Activated T-cell treated with anti-CD3 and anti-CD28 coated beads for 1 hour (primary cell): ENCODE measurements at regions not wholly inside any gene's neighbourhood (a gene's known extent, or its start where the extent isn't known, plus 50 kb on each side); places are given as distances from the start of the nearest gene placed in this dataset.

Experiments
- DNase-seq: peaks from one replicate; pipeline ENCODE4 v3.0.0-alpha.2; 2020; ENCODE audit warnings: low read depth

DNA sequence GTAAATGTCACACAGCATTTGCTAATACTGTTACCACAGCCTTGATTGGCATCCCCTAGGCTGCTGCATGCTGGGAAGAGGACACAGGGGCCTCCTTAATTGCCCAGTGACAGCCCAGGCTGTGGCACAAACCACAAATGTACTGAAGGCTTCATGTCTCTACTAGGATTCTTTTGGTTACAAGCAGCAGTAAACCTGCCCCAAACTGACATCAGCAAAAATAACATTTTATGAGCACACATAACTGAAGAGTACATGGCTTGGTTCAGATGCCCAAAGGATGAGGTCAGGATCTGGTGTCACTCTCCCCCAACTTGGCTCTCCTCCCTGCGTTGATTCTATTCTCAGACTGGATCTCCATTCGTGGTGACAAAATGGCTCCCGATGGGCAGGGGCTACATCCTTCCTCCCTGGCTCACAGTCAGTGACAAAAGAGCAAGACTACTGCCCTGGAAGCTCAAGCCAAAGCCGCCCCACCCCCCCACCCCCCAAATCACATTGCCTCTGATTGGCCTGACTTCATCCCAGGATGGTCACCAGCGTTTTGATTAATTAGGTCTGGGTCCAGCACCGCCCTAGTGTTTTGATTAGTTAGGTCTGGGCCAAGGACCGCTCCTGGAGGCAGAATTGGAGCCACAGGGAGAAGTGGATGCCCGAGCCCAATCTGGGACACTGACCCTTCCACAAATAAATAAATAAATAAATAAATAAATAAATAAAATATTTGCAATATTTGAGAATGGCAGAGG lies 180.5 kb upstream of the RBPJ start:
- DNase-seq = no peak

DNA sequence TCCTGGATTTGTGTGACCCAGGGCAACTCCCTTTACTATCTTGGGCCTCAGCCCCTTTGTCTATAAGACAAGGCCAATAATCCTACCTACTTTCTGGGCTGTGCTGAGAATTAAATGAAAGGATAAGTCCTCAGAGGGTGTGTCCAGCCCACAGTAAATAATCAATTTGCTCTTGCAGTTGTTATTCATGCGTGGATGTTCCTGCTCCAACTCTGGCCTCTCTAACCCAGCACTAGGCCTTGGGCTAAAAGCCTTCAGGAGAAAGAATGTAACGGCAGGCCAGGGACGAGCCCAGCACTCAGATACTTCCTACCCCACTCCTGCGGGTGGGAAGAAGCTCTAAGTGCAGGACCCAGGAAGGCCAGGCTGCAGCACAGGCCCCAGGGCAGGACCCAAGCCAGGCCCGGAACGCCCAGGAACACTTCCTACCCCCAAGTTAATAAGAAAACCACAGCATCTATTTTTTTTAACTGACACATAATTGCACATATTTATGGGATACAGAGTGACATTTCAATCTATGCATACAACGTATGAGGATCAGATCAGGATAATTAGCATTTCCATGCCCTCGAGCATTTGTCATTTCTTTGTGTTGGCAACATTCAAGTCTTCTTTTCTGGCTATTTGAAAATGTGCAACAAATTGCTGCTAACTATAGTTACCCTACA lies 179.6 kb upstream of the RBPJ start:
- no peak for DNase-seq

DNA sequence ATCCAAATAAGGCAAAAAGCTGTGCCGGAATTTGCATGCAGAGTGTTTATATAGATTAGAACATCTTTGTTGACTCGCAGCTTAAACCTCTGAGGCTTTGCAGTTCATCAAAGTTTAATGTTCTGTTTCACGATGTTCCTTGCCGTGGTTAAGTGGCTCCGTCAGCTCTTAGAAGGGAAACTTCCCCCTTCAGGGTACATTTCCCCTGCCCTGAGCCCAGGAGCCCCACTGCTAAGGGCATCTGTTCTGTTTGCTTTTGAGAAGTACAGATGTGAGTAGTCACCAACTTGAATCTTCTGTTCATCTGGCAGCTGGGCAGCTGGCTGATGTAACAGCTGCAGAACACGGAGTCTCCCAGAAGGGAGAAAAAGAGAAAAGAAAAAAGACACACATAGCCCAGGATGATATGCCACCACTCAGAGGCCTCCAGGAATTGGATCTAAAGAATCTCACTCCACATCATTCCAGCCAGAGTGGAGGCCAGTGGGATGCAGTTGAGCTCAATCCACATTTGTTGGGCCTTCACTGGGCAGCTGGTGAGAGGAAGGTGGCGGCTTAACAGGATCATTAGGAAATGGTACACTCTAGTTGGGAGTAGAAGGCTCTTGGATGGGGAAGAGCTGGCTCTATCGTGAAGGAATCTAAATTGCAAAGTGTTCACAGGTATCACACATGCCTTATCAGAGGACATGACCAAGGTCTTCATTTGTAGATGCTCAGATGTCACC lies 178.7 kb upstream of the RBPJ start:
- DNase-seq = no peak

DNA sequence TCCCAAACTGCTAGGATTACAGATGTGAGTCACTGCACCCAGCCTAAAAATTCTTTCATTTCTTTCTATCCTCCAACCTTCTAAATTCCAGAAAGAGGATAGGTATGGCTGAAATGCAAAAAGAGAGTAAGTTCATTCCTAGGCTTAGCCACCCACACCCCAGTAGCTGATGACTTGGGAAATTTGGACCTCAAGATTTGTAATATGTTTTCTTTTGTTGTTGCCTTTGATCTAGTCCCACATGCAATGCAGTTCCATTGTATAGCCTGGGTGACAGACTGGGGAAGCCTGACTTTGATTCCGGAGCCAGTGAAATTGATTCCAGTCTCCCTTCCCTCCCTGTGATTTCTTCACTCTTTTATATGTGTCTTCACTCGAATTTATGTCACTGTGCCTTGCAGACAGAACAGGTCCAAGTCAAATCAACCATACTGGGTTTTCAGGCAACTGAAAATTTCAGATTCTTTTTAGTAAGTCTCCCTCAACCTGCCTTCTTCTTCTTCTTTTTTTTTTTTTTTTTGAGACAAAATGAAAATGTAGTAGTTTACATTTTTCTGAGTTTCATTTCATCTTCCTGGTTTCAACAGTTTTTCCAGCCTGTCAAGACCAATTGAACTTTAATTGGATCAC lies 176.2 kb upstream of the RBPJ start:
- DNase-seq = no peak

DNA sequence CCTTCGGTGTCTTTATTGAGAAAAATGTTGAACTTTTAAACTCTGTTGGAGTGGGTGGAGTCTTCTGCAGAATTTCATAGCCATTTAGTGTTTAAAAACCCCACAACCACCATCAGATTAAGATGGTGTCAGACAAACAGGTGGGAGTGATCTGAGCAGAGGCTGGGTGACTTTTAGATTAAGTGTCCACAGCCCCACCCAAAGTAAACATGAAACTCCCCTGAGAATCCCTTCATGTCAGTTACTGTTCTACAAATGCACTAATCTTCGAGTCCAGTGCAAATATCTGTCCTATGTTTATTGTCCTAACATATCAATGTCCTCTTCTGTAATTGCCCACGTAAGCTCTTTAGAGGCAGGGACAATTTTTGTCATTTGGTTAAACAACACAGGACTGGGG lies 175.6 kb upstream of the RBPJ start:
- no peak for DNase-seq

DNA sequence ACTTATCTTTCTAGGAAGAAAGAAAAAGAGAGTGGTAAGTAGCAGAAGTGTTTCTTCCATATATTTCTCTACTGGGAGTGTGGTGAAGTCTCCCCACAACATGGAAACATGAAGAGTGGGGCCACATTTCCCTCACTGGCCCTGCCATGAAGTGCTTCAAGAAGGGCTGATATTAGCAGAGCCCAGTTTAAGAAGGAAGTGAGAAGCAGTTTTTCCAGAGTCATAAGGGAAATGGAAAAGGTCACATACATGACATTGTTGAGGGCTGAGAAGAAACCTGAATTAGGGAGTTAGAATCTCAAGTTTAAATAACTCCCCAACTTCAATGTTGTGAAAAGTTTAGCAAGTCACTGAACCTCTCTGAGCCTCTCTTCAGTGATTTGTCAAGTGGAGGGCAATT lies 171.9 kb upstream of the RBPJ start:
- no peak for DNase-seq

DNA sequence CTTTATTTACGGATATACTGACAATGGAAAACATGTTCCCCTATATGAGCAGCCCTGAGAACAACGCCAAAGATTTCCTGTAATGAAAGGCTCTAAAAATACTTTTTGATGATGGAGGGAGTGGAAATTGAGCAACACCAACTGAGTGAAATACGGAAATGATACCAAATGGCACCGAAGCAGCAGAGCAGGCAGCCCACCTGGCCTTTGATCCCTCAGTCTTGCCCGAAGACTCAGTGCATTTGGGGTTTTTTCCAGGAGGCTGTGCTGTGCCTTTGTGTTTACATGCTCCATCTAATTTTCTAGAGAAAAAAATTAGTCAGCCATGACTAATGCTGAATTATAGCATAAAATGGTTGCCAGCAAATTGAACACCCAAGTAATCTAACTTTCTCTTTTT lies 169.9 kb upstream of the RBPJ start:
- DNase-seq = no peak

DNA sequence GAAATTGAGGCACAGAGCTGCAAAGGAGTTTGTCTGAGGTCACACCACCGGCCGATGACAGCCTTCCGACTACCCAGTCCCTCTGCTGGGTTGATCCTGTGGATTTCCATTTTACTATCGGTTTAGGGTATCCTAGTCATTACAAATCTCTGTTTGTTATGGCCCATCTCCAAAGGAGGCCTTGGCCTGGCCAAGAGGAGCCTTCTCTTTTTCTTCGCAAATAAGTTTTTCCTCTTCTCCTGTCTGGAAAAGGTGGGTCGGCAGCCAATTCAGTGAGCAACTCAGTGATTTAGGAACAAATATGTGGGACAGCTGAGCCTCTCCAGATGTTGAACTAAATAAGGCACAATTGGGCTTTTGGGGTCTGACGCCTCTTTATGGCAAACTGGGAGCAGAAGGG lies 169.2 kb upstream of the RBPJ start:
- no peak for DNase-seq

DNA sequence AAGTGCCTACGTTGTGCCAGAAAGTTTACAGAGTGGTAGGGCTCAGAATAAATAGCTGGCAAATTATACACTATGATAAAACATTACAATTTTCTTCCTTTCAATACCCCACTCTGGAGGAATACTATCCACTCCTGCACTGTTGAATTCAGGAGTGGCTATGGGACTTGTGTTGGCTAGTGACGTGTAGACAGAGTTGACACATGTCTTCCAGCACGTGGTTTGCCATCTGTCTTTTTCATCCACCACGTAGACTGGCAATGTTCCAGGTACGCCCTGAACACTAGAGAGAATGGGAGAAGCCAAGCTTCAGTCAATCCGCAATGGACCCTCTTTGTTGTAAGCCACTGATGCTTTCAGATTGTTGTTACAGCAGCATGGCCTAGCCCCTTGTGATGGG lies 168.8 kb upstream of the RBPJ start:
- DNase-seq = no peak

DNA sequence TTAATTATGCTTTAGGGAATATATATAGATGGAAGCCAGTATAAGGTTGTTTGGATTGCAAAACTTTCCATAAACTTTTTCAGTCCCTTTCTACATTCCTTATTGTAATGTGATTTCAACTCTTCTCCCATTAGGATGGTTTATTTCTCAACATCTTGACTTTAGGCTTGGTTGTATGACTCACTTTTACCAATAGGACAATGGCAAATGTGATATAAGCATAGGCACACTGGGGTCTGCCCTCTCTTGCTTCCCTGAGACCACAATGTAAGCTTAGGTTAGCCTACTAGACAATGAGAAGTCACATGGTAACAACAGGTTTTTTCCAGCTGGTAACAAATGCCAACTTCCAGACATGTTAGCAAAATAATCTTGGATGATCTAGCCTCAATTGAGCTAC lies 163.3 kb upstream of the RBPJ start:
- DNase-seq = no peak

DNA sequence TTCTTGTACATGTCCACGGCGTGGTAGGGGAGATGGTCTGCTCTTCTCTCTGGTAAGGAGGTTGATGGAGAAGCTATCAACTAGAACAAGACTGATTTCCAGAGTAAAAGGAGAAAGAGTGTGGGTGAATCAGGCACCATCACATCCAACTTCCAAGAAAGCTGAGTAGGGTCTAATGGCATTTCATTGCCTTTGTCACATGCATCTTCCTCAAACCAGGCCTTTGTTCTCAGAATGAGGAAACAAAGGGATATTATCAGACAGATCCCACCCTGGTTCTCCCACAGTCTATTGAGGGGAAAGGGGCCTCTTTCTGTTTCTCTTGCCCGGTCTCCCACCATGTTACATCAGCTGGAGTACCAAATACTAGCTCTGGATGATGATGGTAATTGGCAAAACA lies 160.2 kb upstream of the RBPJ start:
- no peak for DNase-seq

DNA sequence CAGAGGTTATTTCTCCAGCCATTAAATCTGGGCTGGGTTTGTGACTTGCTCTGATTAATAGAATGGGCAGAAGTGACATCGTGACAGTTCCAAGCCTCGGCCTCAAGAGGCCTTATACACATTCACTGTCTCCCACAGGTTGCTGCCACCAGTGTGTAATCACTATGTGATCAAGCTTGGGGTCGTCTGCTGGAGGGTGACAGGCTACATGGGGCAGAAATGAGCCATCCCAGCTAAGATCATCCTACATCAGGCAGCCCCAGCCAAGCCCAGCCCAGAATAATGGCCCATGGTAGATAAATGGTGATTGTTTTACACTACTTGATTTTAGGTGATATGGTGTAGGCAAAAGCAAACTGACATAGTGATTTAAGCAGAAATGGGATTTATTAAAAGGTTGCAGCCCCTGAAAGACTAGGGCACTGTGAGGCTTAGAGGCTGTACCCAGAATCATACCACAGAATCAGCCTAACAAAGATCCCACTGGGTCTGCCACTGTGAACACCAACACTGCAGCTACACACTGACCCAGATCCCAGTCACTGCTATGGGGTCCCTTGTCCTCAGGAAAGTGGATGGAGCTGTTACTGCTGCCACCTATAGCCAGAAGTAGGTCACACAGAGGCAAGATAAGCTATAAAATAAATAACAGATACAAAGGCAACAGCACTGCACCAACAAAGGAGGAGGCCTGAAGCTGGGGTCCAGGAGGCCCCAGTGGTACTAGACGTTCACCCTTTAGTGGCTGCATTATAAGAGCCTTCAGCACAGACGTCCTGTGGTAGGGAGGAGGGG lies 159.6 kb upstream of the RBPJ start:
- DNase-seq = no peak

DNA sequence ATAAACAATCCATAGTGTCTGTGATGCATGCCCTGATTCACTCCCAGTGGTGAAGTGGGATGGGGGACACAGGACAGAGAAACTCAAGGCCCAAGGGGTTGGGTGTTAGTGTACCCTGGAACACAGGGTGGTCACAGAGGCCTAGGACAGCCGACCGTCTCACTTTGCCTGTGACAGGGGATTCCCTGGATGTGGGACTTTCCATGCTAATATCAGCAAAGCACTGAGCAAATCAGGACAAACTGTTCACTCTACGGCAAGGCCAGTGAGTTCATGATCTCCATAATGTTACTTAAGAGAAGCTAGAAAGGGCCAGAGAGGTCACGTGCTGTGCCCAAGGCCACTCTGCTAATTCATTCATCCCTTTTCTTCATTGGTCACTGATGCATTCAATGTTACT lies 158.7 kb upstream of the RBPJ start:
- no peak for DNase-seq

DNA sequence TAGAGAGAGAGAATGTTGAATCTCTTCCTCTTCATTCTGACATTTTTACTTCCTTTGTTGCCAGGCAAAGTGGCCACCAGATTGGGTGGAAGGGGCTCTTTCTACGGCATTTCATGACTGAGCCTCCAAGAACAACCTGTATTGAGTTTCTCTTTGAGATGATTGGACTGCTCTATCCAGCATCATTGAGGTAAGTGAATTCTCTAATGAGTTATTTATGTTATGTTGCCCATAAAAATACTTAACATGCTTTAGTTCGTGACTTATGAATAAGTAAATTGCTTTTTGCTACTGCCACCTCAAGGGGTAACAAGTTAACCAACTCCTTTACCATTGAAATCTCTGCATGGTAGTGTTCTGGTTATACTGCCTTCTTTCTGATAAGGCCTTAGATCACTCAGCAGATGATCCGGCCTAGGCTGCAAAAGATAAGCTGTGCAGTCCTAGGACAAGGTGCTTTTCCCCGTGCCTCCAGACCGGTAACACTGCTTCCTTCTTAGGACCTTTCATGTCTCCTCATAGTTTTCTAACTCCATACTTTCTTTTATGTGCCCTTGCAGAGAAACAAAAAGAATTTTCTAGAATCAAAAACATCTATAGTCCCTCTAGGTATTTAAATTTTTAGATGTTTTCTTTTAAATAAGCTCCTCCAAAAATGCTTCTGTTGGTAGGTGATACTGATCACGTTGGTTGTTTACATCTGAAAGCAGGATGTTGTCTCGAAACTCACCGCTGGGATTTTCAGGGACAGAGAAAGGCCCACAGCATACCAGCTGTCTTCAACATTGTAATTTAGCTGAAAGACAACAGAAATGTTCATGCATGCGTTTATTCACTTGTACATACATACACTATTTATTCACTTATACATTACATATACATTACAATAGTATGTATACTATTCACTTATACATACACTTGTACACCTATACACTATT lies 157.1 kb upstream of the RBPJ start:
- DNase-seq = no peak

DNA sequence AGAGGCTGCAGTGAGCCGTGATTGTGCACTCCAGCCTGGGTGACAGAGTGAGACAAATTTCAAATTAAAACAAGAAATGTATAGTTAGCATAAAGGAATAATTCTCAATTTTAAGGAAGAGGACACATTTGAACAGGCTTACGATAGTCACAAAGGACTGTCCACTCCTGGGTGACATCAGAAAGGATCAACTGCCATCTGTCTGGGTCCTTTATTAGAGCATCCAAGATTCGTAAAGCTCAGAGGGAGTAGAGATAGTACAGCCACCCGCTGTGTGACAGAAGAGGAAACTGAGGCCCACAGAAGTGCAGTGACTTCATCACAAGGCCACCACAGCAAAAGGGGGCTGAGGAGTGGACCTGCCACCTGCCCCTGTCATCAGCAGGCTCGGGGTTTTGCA lies 149.3 kb upstream of the RBPJ start:
- DNase-seq = no peak

DNA sequence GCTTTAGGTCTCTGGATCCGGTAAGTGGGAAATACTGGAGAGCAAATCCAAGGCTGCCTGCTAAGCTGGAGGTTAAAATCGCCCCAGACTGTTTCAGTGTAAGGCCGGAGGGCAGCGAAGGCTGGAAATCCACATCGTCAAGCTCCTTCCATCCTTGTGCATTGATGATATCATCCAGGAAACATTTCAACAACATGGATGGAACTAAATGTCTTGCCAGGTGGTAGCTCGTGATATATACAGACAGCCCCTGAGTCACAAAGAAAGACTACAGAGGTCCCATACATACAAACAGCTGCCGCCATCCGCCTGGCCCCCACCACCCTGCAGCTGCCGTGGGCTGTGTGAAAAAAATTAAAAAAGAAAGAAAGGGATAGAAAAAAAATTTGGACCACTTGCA lies 148.9 kb upstream of the RBPJ start:
- no peak for DNase-seq

DNA sequence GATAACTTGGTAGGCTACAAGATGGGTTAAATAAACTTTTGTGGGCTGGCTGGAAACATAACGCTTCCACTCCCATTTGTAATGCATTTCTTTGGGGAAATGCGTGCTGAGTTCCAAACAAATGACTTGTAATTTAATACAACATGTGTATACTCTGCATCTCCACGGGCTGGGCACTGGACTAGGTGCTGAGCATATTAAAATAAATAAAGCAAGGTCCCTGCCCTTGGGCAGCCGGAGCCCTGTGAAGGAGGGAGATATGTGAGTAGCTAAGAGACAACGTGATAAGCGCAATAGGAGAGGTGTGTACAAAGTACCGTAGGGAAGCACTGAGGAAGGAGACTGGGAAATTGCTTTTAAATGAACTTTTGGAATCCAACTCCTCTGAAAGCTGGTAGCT lies 147.2 kb upstream of the RBPJ start:
- DNase-seq = no peak

DNA sequence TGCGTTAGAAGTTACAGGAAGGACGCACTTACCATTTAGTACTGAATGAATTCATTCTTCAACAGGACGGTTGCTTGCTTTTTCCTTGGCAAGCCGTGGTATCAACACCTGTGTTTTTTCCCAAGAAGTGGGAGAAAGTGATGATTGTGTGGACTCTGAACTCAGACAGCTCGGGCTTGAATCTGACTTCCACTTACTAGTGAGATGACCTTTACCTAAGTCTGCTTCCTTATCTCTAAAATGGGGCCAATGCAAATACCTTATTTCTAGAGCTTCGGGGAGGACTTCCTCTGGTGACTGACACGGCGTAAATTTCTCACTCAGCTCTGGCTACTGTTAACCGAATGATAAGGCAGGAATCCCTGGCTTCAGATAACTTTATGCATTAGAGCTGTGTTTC lies 146.8 kb upstream of the RBPJ start:
- no peak for DNase-seq

DNA sequence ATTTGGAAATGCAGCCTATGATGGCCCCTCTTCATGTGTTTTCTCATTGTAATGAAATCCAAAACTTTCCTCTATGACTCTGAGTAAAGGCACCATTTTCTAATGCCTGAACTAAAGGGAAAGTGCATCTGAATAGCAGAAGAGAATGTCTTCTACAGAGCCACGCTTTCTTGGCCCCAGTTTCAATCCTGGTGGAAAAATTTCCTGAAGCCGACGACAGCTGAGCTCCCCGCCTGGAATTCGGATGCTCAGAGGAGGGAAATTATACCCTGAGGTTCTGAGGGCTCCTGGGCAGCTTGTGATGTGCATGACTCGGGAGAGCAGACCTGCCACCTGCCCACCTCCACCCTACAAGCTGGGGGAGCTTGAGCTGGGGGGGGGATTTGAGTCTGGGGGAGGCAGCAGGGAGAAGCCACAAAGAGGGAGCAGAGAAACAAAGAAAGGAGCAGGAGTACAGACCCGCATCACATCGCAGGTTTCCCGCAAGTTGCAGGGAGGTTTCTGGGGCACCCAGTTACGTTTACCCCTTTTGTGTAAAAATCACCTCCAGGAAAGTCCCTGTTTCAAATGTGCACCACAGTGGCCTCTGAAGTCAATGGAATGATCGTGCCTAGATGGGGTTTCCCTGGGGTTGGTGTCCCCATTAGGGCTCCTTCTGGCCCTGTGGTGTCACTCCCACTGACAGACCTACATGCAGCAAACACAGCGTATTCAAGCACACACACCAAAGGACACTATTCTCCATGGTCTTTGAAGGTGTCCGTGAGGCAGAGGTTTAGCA lies 145.6 kb upstream of the RBPJ start:
- DNase-seq = no peak

DNA sequence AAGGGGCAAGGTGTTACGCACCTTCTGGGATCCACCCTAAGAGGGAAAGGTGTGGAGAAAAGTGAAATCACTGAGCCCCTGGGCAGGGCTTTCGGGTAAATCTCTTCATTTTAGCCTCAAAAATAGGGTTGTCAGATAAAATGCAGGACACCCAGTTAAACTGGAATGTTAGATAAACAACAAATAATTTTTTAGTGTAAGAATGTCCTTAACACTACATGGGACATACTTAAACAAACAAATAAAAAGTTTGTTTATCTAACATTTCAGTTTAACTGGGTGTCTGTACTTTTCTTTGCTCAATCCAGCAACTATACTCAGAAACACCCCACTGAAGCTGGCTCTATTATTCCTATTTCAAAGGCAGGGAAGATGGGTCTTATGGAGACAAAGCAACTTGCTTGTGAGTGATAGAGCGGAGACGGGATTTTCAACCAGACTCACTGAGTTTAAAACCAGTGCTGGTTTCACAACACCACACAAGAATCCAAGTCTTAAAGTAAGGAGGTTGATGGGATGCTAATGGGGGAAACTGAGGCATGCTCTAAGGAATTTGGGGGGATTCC lies 144.8 kb upstream of the RBPJ start:
- no peak for DNase-seq
